Fibroblast of villous mesenchyme (primary cell): ENCODE measurements at regions not wholly inside any gene's neighbourhood (a gene's known extent, or its start where the extent isn't known, plus 50 kb on each side); places are given as distances from the start of the nearest gene placed in this dataset.
A peak's percentile ranks its signal among the peaks of the same experiment; 100 is the strongest.
"Not testable (repeated sequence)": the region's sequence is repeated elsewhere in the genome, so short reads cannot be mapped to it uniquely, and the experiment has no call there.

Experiments
- DNase-seq: peaks from one replicate; pipeline ENCODE4 v3.0.0-alpha.2; 2010; ENCODE audit warnings: low read depth
- H3K4me3 ChIP-seq: 2 replicates; pipeline ENCODE4 v1.5.1; 2011; ENCODE audit warnings: low read depth, mild to moderate bottlenecking, low read length
- TF ChIP-seq, protein P1 (sequence below): IDR thresholded peaks from 2 replicates; pipeline ENCODE4 v1.5.1; 2012; ENCODE audit warnings: low read depth, mild to moderate bottlenecking, low read length; ENCODE audit not compliant: insufficient read depth

DNA sequence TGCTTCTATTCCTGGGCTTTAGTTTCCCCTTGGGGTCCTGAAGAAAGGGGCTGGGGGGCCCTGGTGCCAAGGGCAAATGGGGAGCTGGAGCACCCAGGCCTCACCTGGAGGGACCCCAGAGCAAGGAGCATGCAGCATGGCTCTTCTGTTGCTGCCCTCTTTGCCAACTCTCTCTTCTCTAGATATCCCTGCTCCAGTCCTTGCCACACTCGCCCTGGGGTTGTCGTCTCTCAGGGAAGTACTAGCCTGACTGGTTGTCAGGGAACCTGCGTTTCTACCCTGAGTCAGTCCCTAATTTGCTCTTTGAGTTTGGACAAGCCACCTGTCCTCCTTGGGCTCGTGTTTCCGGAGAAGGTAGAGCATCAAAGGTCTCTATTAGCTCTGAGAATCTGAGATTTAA lies 63.7 kb upstream of the UBE2Q2 start:
- DNase-seq, result no peak
- H3K4me3 ChIP-seq, result no peak overlapping the region
- TF ChIP-seq, protein P1, sequence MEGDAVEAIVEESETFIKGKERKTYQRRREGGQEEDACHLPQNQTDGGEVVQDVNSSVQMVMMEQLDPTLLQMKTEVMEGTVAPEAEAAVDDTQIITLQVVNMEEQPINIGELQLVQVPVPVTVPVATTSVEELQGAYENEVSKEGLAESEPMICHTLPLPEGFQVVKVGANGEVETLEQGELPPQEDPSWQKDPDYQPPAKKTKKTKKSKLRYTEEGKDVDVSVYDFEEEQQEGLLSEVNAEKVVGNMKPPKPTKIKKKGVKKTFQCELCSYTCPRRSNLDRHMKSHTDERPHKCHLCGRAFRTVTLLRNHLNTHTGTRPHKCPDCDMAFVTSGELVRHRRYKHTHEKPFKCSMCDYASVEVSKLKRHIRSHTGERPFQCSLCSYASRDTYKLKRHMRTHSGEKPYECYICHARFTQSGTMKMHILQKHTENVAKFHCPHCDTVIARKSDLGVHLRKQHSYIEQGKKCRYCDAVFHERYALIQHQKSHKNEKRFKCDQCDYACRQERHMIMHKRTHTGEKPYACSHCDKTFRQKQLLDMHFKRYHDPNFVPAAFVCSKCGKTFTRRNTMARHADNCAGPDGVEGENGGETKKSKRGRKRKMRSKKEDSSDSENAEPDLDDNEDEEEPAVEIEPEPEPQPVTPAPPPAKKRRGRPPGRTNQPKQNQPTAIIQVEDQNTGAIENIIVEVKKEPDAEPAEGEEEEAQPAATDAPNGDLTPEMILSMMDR, result no peak

DNA sequence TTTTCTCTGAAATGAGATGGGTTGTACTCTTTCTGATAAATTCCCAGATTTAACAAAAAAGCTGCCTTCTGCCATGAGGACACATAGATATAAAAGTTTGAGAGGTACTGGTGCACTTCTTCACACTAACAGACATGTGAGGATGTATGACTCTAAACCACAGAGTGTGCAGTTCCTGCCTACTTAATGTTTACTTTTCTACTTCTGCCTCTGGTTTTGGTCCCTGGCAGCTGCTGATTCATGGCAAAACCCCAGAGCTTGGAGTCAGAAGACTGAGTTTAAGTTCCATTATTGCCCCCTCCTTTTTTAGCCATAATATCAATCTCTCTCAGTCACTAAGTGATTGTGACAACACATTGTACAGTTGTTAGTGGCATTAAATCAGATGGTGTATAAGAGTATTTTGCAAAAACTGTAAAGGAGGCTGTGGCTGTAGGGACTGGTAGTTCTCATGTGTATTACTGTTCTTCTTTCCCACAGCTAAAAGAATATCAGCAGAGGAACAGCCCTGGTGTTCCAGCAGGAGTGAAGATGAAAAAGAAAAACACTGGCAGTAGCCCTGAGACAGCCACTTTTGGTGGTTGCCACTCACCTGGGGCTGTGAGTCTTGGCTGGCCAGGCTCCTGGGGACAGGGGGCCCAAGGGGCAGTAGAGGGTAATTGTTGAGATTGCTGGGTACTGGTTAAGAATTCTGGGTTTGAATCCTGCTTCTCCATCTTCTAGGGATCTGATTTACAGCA lies 64.4 kb upstream of the CSPG4 start:
- peak; percentile 52 for DNase-seq
- H3K4me3 ChIP-seq, result not testable (repeated sequence)

DNA sequence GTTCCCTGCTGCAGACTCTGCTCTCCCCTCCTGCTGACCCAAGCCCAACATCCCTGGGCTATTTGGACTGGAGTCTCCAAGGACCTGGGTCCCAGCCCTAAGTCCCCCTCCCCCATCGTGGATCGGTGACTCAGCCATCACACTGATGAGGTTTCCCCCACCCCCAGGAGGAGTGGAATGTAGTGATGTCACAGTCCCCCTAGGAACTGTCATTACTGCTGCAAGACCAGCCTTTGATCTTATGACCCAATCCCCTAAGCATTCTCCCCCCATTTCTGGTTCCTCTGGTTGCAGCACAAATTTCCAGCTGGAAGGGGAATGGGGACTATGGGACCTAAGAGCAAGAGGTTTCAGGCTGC lies 63.4 kb upstream of the CSPG4 start:
- peak; percentile 26 for DNase-seq
- TF ChIP-seq, protein P1, result no peak
- H3K4me3 ChIP-seq, result no peak overlapping the region

DNA sequence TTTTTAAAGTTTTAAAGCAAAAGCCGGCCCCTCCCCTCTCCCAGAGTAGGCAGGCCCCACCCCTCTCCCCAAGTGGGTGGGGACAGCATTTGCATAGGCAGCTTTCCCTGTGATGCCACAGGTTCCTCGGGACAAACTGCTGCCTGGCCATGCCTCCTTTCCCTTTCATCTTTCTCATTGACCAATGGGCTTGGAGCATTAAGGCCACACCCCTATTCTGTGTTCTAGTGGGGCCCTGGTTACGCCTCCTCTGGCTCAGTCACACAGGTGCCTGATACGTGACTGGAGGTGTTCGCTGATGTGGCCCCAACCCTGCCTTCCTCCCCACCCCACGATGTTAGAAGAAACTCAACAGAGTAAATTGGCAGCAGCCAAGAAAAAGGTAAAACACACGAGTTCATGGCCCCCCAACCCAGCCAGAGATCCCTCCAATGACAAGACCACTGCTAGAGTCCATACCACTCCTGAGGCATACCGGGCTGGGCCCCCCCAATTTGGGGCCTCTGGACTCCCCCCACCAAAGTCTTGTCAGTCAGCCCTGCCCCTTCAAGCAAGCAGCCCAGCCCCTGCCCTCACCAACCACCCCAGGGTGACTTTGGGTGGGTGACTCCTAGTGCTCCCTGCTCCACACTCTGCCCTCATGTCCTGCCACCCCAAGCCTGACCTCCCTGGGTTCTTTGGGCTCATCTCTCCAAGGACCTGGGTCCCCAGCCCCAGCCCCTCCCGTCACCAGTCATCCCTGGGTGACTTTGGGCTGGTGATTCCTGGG lies 62.8 kb upstream of the CSPG4 start:
- no peak for DNase-seq
- TF ChIP-seq, protein P1, result no peak
- no peak overlapping the region for H3K4me3 ChIP-seq

DNA sequence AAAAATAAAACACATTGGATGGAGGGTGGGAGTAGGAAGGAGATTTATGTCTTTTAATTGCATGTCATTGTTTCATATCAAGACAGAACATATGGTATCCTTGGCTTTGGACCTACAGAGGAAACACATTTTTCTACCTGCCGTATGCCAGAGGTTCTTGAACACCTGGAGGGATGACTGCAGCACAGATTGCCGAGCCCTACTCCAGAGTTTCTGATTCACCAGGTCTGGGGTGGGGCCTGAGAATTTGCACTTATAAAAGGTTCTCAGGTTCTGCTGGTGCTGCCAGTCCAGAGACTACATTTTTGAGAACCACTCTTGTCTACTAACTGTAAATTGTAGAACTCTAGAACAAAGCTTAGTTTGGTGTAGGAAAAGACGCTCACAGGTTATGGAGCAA lies 61.3 kb upstream of the CSPG4 start:
- not testable (repeated sequence) for DNase-seq, H3K4me3 ChIP-seq

DNA sequence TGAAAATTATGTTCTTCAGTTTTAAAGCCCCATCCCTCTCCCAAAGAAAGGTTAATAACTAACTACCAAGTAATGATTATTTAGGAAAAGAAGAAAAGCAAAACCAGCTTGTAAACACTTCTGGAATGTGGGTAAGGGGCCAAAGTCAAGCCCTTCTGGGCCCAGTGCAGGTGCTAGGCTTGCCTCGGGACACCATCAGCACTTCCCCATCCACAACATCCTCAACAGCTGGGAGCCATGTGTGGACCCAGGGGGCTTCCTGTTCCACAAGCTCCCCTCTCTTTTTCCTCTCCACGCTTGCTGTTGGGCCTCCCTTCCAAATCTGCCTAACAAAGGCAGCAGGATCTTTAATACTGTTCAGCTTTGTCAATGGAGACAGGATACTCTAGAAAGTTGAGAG lies 58.4 kb upstream of the CSPG4 start:
- H3K4me3 ChIP-seq, DNase-seq: not testable (repeated sequence)

DNA sequence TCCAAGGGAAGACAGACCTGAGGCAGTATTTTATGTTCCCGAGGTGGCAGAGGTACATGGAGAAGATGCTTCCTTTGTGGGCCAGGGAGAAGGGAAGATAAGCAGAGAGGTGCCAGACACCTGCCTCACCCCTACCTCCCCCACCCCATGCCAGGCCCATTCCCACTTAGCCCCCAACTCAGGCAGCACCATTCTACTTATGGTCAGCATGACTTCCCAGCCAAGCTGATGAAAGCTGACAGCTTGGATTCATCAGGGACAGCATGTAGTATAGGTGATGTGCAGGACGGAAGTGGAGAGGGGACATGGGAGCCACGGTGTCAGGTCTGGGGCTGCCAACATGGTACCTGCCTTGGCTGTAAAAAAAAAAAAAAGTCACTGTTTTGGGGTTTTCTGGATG lies 57.5 kb upstream of the CSPG4 start:
- DNase-seq, result no peak

DNA sequence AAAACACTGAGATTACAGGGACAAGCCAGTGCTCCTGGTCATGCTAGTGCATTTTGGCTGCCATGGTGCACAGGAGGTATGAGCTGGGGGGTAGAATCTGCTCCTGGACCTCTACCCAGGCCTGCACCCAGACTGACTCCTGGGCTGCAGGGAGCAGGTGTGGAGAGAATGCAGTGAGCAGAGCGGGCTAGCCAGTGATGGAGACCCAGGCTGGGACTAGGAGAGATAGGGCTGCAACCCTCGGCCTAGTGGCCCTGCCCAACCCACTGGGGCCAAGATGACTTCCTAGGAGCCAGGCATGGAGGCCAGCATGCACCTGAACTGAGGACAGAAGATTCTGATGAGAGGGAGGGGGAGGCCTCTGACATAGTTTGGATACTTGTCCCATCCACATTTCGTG lies 55.9 kb upstream of the CSPG4 start:
- DNase-seq, H3K4me3 ChIP-seq: not testable (repeated sequence)

More for the DNA sequence above, 57.5 kb upstream of the CSPG4 start:
- no peak overlapping the region for H3K4me3 ChIP-seq
- TF ChIP-seq, protein P1, result no peak

DNA sequence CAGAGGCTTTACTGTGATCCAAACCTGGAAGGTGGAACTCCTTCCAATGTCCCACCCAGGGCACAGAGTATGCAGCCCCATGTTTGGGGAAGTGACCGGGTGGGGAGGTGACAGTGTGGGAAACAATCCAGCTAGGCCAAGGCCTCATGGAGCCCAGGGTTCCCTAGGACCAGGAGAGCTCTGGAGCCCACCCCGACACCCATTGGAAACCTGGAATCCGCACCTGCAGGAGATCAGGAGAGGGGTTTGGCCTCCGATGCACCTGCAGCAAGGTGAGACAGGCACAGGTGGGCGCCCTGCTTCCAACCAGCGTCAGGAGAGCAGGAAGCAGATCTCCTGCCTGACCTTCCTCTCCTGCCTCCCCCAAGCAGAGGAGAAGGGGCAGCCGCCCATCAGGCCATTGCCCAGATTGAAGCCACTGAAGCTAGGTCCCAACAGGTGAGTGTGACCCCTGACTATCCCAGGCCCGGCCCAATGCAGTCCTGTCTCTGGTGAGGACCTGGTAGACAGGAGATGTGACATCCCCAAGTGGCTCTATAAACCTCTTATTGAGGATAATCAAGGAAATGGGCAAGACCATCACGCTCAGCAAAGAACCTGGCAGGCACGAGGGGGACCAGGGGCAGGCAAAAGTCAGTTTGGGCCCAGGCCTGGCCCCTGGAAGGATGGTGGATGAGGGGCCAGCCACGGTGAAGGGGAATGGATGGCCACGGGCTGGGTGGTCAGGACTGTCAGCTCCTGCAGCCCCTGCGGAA lies 53.1 kb upstream of the CSPG4 start:
- not testable (repeated sequence) for DNase-seq, H3K4me3 ChIP-seq

DNA sequence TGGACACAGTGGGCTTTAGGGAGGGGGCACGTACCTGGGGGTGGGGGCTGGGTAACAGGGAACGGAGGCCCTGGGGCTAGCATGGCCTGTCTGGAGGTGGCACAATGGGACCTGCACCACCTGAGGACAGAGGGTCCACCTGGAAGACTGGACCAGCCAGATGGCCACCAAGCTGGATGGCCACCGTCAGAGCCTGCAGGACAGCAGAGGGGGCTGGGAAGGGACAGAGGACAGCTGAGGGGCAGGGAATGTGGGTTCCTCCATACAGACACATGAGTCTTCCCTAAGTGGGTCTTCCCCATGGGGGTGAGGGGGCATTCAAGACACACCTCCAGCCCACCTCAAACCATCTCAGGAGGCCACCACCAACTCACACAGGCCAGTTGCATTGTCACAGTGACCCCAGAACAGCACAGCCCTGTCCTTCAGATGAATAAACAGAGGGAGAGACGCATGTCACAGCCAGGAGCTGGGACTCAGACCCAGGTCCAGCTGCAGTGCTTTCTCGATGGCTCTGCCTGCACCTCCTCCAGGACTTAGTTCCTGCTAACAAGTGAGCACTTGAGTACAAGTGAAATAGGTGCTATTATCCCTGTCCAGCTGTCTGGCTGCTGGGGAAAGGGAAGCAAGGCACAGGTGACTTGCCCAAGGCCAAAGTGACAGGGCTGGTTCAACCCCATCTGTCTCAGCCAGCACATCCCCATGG lies 52.4 kb upstream of the CSPG4 start:
- DNase-seq, result not testable (repeated sequence)

DNA sequence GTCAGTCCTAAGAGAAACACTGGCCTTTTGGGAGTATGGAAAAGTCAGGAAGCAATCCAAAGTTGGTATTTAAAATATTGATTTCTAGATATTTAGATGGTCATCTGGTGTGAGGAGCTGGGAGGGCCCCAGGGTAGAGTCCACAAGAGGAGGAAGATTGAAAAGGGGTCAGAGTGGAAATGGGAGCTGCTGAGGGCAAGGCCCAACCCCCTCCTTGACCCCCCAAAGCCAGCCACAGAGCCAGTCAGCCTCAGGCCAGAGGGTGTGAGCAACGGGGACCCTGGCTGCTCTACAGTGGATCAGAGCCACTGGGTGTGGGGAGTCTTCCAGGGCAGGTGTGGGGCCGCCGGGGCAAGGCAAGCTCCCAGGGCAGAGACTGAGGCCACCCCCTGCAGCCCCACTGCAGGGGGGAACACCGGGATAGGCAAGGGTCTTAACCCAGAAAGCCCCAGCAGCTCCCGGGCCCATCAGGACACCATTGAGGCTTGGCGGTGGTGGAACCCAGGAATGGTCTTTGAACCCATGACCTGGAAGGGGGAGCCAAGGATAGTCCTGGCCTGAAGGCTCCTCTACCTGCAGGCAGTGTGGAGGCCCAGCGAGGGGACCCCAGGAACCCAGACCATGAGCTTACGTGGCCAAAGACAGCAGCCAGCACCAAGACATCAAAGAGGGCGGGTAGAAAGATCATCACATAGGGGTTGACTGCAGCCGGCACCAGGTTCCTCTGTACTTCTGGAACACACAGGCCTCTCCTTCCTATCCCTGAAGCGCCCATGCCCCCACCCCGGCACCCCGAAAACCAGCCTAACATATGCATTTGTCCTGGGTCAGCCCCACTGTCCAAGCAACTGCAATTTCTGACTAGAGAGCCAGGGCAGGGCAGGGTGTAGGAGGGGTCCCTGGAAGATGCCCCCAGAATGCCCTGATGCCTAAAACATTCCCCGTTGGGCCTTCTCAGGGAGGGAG lies 51.3 kb upstream of the CSPG4 start:
- not testable (repeated sequence) for DNase-seq, H3K4me3 ChIP-seq

More for the DNA sequence above, 52.4 kb upstream of the CSPG4 start:
- not testable (repeated sequence) for H3K4me3 ChIP-seq
